ENCODE measurements at regions not wholly inside any gene's neighbourhood (a gene's known extent, or its start where the extent isn't known, plus 50 kb on each side); places are given as distances from the start of the nearest gene placed in this dataset.

GRCh38 chr6:80445751-80446150, 339.3 kb downstream of the BCKDHB start:
- TF ChIP-seq REST (IDR thresholded peaks at IDR 0.05; ENCODE audit: insufficient read depth in 1 of 2, low read depth in 2 of 2, low read length in 2 of 2): no peak
- TF ChIP-seq POLR2AphosphoS5 (IDR thresholded peaks at IDR 0.05; ENCODE audit: low read depth, low read length): no peak
- TF ChIP-seq TAF1 (IDR thresholded peaks at IDR 0.05; ENCODE audit: borderline replicate concordance, insufficient read depth, low read length): no peak
- no peak for TF ChIP-seq FOXP2 (optimal IDR thresholded peaks at IDR 0.05; ENCODE audit: borderline replicate concordance, extremely low read depth, extremely low read length, insufficient read depth)

Data from PFSK-1 (cell line).